ENCODE measurements at regions not wholly inside any gene's neighbourhood (a gene's known extent, or its start where the extent isn't known, plus 50 kb on each side); places are given as distances from the start of the nearest gene placed in this dataset.
"Not testable (repeated sequence)": the region's sequence is repeated elsewhere in the genome, so short reads cannot be mapped to it uniquely, and the experiment has no call there.

DNA sequence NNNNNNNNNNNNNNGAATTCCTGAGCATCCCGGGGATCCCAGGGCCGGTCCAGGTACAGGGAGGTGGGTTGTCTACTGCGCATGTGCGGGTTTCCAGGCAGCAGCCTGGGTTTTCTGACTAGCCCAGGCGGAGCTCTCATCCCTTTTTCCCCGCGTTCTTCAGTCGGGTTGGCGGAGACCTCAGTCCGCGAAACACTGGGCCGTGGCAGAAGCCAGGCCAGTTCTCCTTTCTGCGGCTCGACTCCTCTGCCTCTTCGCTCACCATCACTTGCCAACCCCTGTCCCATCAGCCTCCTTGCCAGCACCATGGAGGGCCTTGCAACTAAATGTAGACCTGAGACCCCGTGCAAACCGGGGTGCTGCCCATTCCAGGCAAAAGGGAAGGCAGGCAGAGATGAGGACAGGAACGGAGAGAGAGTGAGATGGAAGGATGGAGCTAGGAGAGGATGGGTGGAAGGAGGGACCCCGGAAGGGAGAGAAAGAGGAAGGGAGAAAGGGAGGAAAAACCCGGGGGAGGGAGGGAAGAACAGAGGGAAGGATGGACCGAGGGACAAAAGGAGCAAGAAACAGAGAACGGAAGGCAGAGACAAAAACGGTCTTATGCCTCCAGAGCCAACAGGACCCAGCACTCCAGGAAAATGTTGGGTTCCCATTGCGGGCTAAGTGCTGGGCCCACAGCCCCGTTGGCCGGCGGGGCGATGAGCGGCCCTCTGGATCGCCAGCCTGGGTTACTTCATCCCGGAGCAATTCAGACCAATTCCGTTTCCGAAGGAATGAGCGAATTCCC, 445.4 kb upstream of the DEFB115 start:
- peak; percentile 71 for DNase-seq (ENCODE audit: low spot score)

DNA sequence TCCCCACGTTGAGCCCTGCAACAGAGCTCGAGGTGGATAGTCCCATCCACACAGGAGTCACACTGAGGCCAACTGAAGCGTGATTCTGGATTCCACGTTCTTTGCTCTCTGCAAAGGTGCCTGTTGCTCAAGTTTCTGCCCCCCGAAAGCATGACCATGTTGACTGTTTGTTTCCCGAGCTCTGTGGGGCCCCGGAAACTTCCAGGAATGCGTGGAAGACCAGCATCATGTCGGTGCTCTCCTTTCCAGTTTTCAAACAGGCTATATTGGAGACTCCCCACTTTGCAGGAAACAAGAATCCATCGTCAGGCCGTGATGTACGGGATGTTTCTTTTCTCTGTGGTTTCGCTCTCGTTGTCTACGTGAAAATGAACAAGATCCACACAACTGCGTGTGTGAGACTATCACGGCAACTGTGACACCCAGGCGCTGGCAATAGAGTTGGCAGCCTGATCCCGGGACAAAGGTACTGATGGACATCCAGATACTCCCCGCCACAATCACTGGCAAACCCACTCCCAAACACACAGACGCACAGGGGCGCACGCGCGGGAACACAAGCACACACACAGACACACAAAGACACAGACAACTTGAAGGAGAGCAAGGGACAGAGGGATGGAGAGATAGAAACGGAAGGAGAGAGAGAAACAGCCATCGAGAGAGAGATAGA, 444.6 kb upstream of the DEFB115 start:
- DNase-seq (ENCODE audit: low spot score), result no peak

DNA sequence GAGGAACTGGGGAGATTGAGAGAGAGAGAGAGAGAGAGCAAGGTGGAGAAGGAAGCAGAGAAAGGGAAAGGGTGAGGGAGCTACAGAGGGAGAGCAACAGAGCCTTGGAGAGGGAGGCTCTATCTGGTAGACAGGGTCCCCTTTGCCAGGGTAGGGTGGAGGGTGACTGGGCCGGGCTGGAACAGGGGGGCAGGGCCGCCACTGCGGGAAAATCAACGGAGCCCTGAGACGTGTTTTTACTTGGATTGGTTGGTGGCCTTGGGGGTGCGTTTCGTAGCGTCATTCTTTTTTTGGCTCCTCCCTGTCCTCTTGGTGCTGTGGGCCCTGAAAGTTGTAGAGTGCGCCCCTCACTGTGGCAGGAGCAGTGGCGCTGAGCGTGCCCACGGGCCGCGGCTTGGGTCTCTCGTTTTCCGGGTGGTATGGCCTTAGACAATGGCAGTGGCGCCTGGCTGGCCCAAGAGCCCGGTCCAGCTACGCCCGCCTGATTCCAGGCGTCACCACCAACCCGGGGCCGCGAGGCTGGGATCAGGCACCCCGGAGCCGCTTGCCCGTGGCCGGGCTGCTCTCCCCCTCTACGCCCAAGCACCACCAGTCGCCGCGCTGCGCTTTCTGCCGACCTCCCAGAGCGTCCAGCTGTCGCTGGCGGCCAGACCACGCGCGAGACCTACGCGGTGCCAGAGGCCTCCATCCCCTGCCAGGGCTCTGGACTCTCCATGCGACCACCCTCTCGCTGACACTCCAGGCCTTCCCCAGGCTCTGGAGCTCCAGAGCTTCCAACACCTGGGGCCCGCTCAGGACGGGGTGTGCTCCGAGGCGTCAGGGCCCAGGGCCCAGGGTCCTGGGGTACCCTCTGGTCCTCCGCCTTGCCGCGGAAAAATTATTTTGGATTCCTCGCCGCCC, 443.8 kb upstream of the DEFB115 start:
- peak; percentile 16 for DNase-seq (ENCODE audit: low spot score)

DNA sequence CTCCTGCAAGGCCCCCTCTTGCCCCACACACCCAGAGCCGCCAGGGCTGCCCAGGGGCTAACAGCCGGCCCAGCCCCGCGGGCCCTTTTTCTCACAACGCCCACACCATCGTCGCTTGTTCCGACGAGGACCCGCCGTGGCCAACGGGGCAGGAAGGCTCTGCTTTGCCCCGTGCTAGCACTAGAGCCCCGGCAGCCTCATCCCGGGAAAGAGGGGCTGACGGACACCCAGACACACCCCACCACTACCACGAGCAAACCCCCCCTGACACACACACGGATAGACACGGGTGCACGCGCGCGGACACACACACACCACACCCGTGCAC, 443.2 kb upstream of the DEFB115 start:
- not testable (repeated sequence) for DNase-seq (ENCODE audit: low spot score)

DNA sequence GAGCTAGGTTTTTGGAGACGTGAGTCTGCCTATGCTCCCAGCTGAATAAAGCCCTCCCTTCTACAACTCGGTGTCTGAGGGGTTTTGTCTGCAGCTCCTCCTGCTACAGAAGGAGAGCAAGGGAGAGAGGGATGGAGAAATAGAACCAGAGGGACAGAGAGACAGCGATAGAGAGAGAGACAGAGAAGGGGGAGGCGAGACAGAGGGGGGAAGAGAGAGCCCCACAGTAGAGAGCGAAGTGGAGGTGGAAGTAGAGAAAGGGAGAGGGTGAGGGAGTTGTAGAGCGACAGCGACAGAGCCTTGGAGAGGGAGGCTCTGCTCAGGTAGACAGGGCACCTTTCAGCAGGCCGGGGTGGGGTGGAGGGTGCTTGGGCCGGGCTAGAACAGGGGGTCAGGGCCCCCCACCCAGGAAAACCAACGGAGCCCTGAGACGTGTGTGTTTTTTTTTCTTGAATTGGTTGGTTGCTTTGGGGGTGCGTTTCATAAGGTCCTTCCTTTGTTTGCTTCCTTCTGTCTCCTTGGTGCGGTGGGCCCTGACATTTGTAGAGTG, 442.4 kb upstream of the DEFB115 start:
- not testable (repeated sequence) for DNase-seq (ENCODE audit: low spot score)

DNA sequence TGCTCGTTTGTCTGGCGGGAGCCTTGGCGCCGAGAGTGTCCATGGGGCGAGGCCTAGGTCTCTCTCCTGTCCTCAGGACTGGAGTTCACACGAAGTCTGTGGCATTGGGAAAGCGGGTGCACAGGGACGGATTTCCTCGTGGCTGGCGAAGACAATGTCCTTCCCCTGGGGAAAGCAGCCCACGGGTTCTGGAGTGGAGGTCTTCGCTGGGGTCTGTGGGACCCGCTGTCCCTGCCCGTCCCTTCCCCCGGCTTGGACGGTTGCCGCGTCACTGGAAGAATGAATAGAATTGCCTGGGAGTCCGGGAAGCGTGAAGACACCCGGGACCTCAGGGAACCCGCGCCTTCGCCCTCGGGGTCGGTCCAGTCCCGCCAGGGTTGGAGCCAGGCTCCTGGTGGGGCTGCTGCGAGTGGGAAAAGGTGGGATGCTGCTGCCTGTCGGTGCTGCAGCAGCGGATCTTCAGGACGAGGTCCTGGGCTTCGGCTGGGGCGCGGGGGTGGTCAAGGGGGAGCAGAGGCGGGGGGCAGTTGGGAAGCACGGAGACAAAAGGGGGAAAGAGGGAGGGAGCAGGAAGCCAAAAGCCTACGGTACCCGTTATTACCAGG, 441.8 kb upstream of the DEFB115 start:
- DNase-seq (ENCODE audit: low spot score), result no peak

DNA sequence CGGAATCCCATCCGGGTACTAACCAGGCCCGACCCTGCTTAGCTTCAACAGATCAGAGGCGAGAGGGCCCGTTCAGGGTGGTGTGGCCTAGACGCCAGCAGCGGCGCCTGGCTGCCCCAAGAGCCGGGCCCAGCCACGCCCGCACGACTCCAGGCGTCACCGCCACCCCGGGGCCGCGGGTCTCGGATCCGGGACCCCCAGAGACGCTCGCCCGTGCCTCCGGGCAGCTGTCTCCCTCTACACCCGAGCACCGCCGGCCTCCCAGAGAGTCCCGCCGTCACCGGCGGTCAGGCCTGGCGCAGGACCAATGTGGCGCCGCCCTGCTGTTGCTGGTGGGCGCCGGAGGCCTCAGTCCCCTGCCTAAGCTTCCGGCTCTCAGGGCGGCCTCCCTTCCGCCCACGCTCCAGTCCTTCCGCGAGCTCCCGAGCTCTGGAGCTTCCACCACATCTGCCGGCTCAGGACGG, 441.2 kb upstream of the DEFB115 start:
- DNase-seq (ENCODE audit: low spot score), result peak; percentile 56

DNA sequence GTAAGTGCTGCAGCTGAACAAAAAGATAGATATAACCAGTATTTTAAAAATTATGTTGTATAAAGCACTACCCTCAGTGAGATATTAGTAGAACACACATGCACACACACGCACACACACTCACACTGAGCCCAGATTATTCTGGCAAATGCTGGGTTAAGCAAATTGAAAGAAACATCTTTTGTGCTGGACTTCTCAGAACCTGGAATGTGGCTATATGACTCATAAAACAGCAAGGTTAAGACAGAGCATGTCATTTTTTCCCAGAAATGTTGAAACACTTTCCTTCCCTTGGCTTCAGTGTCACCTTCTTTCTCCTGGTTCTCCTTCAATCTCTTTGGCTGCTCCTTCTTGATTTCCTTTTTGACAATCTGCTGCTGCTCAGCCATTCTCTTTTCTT, 435.8 kb upstream of the DEFB115 start:
- not testable (repeated sequence) for DNase-seq (ENCODE audit: low spot score)

DNA sequence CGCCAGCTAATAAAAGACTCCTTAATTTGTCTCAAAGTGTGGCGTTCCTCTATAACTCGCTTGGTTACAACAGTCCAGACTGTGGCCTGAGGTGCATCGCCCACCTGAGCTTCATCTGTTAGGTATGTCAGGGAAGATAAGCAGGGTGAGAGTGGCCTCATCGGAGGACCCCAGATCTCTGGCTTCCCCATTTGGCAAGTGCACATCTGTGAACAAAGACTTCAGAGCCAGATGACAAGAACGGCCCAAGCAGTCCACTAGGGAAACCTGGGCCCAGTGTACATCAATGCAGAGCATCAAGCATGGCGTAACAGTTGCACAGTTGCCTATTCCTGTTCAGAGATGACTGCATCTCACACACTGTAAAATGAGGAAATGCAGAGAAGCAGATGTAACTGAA, 432.8 kb upstream of the DEFB115 start:
- not testable (repeated sequence) for DNase-seq (ENCODE audit: low spot score)

DNA sequence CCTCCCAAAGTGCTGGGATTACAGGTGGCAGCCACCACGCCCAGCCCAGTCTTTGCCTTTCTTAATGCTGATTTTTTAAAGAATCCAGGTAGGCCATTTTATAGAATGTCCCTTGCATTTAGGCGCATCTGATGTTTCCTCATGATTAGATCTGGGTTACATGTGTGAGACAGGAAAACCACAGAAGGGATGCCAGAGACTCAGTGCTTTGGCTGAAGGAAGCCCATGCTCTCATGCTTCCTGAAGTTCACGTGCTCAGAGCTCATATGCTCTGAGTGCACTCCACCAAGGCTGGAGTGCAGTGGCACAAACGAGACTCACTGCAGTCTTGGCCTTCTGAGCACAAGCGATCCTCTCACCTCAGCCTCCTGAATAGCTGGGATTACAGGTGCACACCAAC, 411.5 kb upstream of the DEFB115 start:
- not testable (repeated sequence) for DNase-seq (ENCODE audit: low spot score)

DNA sequence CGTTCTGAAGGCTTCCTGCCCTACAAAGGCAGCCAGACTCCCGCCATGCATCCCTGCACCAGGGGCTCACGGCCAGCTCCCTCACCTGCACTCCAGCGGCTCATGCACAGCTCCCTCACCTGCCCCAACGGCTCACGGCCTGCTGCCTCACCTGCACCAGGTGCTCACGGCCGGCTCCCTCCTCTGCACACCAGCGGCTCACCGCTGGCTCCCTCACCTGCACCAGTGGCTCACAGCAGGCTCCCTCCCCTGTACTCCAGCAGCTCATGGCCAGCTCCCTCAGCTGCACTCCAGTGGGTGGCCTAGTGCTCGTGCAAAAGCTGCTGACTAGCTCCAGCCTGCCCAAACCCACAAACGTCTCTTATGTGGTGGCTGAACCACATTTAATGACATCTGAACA, 389.2 kb upstream of the DEFB115 start:
- DNase-seq (ENCODE audit: low spot score), result not testable (repeated sequence)

DNA sequence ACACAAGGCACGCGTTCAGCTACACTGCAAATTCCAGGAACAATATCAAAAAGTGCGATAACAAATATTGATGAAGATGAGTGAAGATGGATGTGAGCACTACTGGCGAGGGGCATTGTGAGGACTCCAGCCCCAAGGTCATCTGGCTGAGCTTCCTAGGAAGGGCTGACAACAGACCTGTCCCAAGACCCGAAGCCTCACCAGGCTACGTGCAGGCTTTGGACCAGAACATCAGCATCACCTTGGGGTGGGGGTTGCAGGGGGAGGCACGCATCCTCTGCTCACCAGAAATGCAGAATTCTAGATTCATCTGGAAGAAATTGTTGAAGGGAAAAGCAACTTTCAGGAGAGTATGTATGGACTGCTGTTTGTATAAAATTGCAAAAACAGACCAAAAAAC, 386.3 kb upstream of the DEFB115 start:
- not testable (repeated sequence) for DNase-seq (ENCODE audit: low spot score)

DNA sequence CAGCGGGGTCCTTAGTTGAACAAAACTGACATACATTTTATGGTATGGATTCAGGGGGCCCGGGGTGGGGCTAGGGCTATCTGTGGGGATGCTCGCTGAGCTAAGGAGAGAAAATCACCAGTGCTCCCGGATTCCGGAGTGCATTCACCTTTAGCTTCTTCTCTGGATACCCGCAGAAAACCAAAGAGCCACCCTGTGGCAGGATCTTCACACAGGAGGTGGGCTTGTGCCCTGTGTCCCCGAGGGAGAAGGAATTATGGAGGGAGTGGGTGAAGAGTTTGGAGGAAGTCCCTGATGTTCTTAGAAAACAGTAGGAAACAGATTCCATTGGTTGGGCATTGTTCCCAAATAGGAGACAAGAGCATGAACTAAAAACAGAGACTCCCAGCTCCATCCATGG, 385.2 kb upstream of the DEFB115 start:
- DNase-seq (ENCODE audit: low spot score), result not testable (repeated sequence)

DNA sequence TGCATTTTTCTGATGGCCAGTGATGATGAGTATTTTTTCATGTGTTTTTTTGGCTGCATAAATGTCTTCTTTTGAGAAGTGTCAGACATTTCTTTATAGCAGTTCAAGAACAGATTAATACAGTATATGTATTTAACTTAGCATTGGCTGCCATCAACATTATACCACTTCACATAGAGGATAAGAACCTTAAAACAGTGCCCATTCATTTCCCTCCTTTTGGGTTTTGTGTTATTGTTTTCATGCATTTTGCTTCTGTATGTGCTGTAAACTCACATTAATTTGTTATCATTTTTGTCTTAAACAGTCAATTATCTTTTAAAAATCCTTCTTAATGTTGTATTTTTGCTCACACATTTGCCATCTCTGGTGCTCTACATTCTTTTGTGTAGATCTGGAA, 381.6 kb upstream of the DEFB115 start:
- DNase-seq (ENCODE audit: low spot score), result not testable (repeated sequence)

DNA sequence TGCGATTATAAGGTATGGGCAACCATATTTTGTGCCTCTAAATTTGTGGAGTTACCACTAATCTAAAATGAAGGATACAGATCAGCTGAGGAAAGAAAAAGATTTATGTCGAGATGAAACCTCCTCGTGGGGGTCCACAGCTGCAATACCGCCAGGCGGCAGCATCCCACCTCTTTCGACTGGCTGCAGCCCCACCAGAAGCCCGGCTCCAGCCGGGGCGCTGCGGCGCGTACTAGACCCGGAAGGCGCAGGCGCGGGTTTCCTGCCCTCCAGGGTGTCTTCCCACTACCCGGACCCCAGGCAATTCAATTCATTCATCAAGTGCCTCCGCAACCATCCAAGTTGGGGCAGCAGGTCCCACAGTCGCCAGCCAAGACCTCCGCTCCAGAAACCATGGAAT, 366.1 kb upstream of the DEFB115 start:
- DNase-seq (ENCODE audit: low spot score), result not testable (repeated sequence)

DNA sequence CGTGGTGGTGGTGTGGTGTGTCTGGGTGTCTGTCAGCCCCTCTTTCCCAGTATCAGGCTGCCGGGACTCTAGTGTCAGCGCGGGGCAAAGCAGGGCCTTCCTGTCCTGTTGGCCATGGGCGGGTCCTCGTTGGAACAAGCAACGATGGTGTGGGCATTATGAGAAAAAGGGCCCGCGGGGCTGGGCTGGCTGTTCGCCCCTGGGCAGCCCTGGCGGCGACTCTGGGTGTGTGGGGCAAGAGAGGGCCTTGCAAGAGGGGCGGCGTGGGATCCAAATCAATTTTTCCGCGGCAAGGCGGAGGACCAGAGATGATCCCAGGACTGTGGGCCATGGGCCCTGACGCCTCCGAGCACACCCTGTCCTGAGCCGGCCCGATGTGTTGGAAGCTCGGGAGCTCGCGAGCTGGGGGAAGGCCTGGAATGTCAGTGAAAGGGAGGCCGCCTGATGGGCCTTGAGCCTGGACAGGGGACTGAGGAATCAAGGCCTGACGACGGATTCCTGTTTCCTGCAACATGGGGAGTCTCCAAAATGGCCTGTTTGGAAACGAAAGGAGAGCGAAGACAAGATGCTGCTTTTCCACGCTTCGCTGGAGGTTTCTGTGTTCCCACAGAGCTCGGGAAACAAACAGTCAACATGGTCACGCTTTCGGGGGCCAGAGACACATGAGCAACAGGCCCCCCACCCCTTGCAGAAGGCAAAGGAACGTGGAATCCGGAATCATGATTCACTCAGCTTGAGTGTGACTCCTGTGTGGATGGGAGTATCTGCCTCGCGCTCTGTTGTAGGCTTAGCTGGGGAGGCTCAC, 364.7 kb upstream of the DEFB115 start:
- peak; percentile 23 for DNase-seq (ENCODE audit: low spot score)

DNA sequence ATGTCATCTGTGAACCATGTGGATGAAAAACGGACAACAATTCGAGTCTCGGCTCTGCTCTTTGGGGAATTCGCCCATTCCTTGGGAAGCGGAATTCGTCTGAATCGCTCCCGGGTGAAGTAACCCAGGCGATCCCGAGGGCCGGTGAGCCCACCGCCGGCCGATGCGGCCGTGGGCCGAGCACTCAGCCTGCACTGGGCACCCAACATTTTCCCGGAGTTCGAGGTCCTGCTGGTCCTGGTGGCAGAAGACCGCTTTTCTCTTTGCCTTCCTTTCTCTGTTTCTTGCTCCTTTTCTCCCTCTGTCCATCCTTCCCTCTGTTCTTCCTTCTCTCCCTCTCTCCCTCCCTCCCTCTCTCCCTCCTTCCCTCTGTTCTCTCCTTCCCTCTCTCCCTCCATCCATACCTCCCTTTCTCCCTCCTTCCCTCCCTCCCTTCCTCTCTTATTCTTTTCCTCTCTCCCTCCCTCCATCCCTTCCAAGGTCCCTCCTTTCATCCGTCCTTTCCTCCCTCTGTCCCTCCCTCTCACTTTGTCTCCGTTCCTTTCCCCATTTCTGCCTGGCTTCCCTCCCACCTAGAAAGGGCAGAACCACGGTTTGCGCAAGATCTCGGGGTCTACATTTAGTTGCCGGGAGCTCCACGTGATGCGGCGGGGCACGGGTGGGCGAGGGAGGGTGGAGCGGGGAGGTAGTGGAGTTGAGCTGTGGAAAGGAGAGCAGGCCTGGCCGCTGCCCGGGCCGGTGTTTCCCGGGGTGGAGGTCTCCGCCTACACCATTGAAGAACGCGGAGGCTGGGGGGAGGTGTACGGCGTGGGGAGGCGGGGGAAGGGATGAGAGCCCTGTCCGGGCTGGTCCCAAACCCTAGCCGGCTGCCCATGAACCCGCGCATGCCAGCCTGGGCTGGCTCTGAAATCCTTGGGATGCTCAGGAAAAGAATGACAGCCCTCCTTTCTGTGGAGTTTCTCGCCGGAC, 363.8 kb upstream of the DEFB115 start:
- not testable (repeated sequence) for DNase-seq (ENCODE audit: low spot score)

DNA sequence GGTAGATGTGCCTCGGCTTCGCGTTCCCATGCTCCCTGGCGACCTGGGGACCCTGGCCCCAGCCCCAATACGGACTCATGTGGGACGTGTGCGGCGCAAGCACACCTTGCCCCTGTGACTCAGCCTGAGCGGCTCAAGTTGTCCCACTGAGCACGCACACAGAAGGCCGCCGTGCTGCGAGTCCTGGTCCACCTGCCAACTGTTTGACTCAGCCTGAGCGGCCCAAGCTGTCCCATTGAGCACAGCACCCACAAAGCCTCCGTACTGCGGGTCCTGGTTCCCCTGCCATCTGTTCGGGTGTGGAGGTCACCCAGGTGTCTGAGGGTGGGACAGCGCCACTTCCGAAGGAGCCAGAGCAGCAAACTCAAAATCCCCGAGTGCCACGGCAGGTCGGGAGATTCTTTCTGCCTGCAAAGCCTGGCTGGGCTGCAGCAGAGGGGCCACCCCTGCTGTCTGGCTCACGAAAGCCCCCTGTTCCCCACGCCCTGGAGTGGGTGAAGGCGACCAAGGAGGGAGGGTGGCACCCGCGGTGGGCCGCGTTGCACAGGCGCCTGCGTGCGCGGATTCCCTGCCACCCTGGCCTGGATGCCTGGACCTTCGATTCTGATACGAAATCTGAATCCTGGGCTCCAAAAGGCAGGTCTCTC, 362.6 kb upstream of the DEFB115 start:
- not testable (repeated sequence) for DNase-seq (ENCODE audit: low spot score)

DNA sequence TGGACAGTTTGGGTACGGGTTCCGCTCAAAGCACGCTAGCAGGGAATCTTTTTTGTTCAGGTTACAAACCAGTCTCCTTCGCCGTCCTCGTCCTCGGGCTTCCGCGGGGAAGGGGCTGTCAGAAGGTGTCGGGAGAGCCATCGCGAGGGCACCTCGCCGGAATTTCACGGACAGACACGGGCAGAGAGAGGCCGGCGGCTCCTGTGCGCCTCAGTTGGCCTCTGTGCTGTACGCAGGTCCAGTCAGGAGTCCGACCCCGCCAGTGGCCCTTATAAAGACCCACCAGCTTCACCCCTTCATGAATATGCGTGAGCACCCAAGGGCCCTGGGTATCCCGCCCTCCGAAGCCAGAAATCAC, 362.1 kb upstream of the DEFB115 start:
- not testable (repeated sequence) for DNase-seq (ENCODE audit: low spot score)
